Gastrocnemius medialis (tissue), 4 donors: ENCODE measurements at regions not wholly inside any gene's neighbourhood (a gene's known extent, or its start where the extent isn't known, plus 50 kb on each side); places are given as distances from the start of the nearest gene placed in this dataset.

Experiments
- CTCF ChIP-seq, 5 experiments: fragments of 450-650 bp in 3 of 5; fragments of 200-600 bp in 2 of 5; sonication (generic) in 2 of 5; IDR thresholded peaks in 4 of 5; conservative IDR thresholded peaks in 1 of 5; 1 replicate in 4 of 5; 2 replicates in 1 of 5; pipeline ENCODE4 v1.5.1; 2016 to 2019; ENCODE audit warnings: antibody characterized with exemption in 5 of 5, mild to moderate bottlenecking in 3 of 5, moderate library complexity in 3 of 5
- POLR2A ChIP-seq, 2 donors: fragments of 450-650 bp; IDR thresholded peaks; one replicate each; pipeline ENCODE4 v1.6.1; 2017; ENCODE audit warnings: antibody characterized with exemption in 2 of 2, mild to moderate bottlenecking in 2 of 2, moderate library complexity in 2 of 2

DNA sequence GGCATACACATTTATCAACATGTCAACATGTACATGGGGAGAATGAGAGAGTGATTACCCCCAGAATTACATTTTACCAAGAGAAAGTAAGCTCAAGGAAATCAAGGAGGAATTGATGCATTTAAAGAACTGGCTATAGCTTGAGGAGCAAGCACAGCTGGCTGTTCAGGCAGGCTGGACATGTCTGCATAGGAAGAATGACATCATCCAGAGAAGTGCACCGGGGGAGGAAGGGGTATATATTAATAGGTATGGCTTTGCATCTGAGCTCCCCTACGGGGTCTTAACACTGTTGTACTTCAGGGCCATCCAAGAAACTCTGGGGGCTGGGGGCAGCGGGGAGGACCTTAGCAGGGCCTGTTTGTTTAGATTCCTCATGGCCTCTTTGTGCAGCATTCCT lies 222.4 kb upstream of the VCX start:
- TF ChIP-seq POLR2A (IDR thresholded peaks at IDR 0.05) (no peak), CTCF (IDR thresholded peaks at IDR 0.05 in 4 of 5, conservative IDR thresholded peaks at IDR 0.05 in 1 of 5) (no peak)
